ENCODE measurements at regions not wholly inside any gene's neighbourhood (a gene's known extent, or its start where the extent isn't known, plus 50 kb on each side); places are given as distances from the start of the nearest gene placed in this dataset.

- H3K79me2 ChIP-seq (ENCODE audit: insufficient read depth, low read length), result no peaks in the 10 kb centered on the region
- H3K4ac ChIP-seq (ENCODE audit: low read depth, low read length), result no peak overlapping the region
- H3K56ac ChIP-seq (ENCODE audit: insufficient read length, low read depth, low read length), result no peak overlapping the region
- no peaks in the 10 kb centered on the region for H3K23me2 ChIP-seq (ENCODE audit: insufficient read length, low read depth, low read length, poor library complexity, severe bottlenecking)
- H2BK120ac ChIP-seq (ENCODE audit: low read depth, low read length, poor library complexity, severe bottlenecking), result no peak overlapping the region
- Mint-ChIP-seq H3K4me3 (no peak overlapping the region), H3K27ac (no peak overlapping the region), H3K27me3 (ENCODE audit: low read depth) (peaks cover 15% of the 10 kb centered on the region), H3K4me1 (peaks cover 32 to 37% of the 10 kb centered on the region in 2 experiments), H3K9me3 (peaks cover 0 to 4% of the 10 kb centered on the region in 2 experiments; a peak in 3 of 5 replicates), H3K36me3 (ENCODE audit: insufficient read depth in 1 of 3, low read depth in 3 of 3) (no peaks in the 10 kb centered on the region; a peak in 1 of 7 replicates)
- H2AFZ ChIP-seq (ENCODE audit: low read length), result no peak overlapping the region
- no peak overlapping the region for H2AK5ac ChIP-seq (ENCODE audit: insufficient read length, low read length)
- no CpG with 5 or more reads among the region's 2 CpGs for WGBS (ENCODE audit: extremely low coverage, insufficient read length, low lambda C conversion rate)
- no peak overlapping the region for H2BK5ac ChIP-seq (ENCODE audit: insufficient read length, low read length)
- H4K20me1 ChIP-seq (ENCODE audit: control insufficient read depth, insufficient read depth, insufficient read length), result no peaks in the 10 kb centered on the region
- H3K14ac ChIP-seq (ENCODE audit: insufficient read depth, low read length), result no peak overlapping the region
- H3K18ac ChIP-seq (ENCODE audit: insufficient read length, low read depth, low read length), result no peak overlapping the region
- no peak for TF ChIP-seq CTCF (conservative IDR thresholded peaks at IDR 0.05)
- no peak overlapping the region for H3K4me2 ChIP-seq (ENCODE audit: insufficient read depth, insufficient read length, low read length)
- H3K9me3 ChIP-seq (ENCODE audit: control insufficient read depth, low read depth, low read length), result no peaks in the 10 kb centered on the region
- H3K4me1 ChIP-seq (ENCODE audit: insufficient read depth, low read length), result peaks cover 10% of the 10 kb centered on the region; the same call in 1 of the 2 replicates
- no peak overlapping the region for H2BK15ac ChIP-seq (ENCODE audit: low read depth, low read length)
- H3K9ac ChIP-seq (ENCODE audit: extremely low read depth, insufficient read length, low read length), result no peak overlapping the region
- no peaks in the 10 kb centered on the region for H3K79me1 ChIP-seq (ENCODE audit: insufficient read depth, low read depth, low read length, poor library complexity, severe bottlenecking)
- no peak overlapping the region for H4K8ac ChIP-seq (replicated peaks; ENCODE audit: insufficient read length, low read depth, low read length)
- H3K27me3 ChIP-seq (ENCODE audit: insufficient read depth, low read length), result no peaks in the 10 kb centered on the region
- H4K5ac ChIP-seq (ENCODE audit: insufficient read length, low read depth, low read length), result no peak overlapping the region
- no peak overlapping the region for H4K91ac ChIP-seq (ENCODE audit: insufficient read length, low read depth, low read length)
- no peak overlapping the region for H2BK20ac ChIP-seq (ENCODE audit: low read depth, low read length, poor library complexity, severe bottlenecking)
- no peak overlapping the region for H3K23ac ChIP-seq (ENCODE audit: insufficient read length, low read depth, low read length)
- DNase-seq, result no peak
- no peak overlapping the region for H2BK12ac ChIP-seq (ENCODE audit: insufficient read length, low read depth, low read length)
- no peak overlapping the region for H3T11ph ChIP-seq (ENCODE audit: low read length)
- H3K27ac ChIP-seq (ENCODE audit: insufficient read length, low read depth, low read length), result no peak overlapping the region
Observed at GRCh38 chr2:16333681-16334080, 332.0 kb downstream of the CYRIA start.

Data from H9 (cell line).